Loucy (cell line): ENCODE measurements at regions not wholly inside any gene's neighbourhood (a gene's known extent, or its start where the extent isn't known, plus 50 kb on each side); places are given as distances from the start of the nearest gene placed in this dataset.

Experiments
- H2AFZ ChIP-seq: fragments of 200-600 bp; sonication (generic); 2 replicates; pipeline ENCODE4 v1.6.0; 2016; ENCODE audit warnings: antibody characterized with exemption, mild to moderate bottlenecking, low read length, moderate library complexity
- H3F3A ChIP-seq: fragments of 200-600 bp; 2 replicates; pipeline ENCODE4 v1.6.0; 2016; ENCODE audit warnings: antibody characterized with exemption, low read depth, mild to moderate bottlenecking
- H3K27me3 ChIP-seq: fragments of 200-600 bp; sonication (generic); 2 replicates; pipeline ENCODE4 v1.6.1; 2014; ENCODE audit warnings: low read length, mild to moderate bottlenecking; ENCODE audit not compliant: insufficient read depth, poor library complexity, severe bottlenecking
- H3K36me3 ChIP-seq: fragments of 200-600 bp; sonication (generic); 2 replicates; pipeline ENCODE4 v1.6.1; 2016; ENCODE audit warnings: low read length; ENCODE audit not compliant: insufficient read depth
- H3K4me1 ChIP-seq: fragments of 200-600 bp; sonication (generic); 2 replicates; pipeline ENCODE4 v1.5.1; 2014; ENCODE audit warnings: low read length, mild to moderate bottlenecking; ENCODE audit not compliant: insufficient read depth, poor library complexity, severe bottlenecking
- H3K4me2 ChIP-seq: fragments of 200-600 bp; sonication (generic); 2 replicates; pipeline ENCODE4 v1.6.0; 2014; ENCODE audit warnings: antibody characterized with exemption, low read length, low read depth, mild to moderate bottlenecking; ENCODE audit not compliant: poor library complexity, severe bottlenecking
- H3K4me3 ChIP-seq: fragments of 200-600 bp; sonication (generic); 2 replicates; pipeline ENCODE4 v1.5.1; 2014; ENCODE audit warnings: low read length, mild to moderate bottlenecking, mixed read lengths; ENCODE audit not compliant: poor library complexity, severe bottlenecking
- H3K79me2 ChIP-seq: fragments of 200-600 bp; sonication (generic); 2 replicates; pipeline ENCODE4 v1.6.1; 2014; ENCODE audit warnings: low read length; ENCODE audit not compliant: insufficient read depth
- H3K9ac ChIP-seq: fragments of 200-600 bp; sonication (generic); 2 replicates; pipeline ENCODE4 v1.6.0; 2014; ENCODE audit warnings: mild to moderate bottlenecking, low read depth, low read length, moderate library complexity; ENCODE audit not compliant: poor library complexity, severe bottlenecking
- H3K9me2 ChIP-seq: fragments of 200-600 bp; sonication (generic); replicated peaks from 2 replicates; pipeline ENCODE4 v1.6.1; 2016; ENCODE audit warnings: low read depth, low read length, mixed read lengths
- H3K9me3 ChIP-seq: fragments of 200-600 bp; sonication (generic); 2 replicates; pipeline ENCODE4 v1.6.1; 2014; ENCODE audit warnings: mild to moderate bottlenecking, antibody characterized with exemption, low read length, low read depth; ENCODE audit not compliant: insufficient read depth
- H4K20me1 ChIP-seq: fragments of 200-600 bp; sonication (generic); 2 replicates; pipeline ENCODE4 v1.6.0; 2014; ENCODE audit warnings: antibody characterized with exemption, low read length, mild to moderate bottlenecking; ENCODE audit not compliant: insufficient read depth, poor library complexity, severe bottlenecking
- EZH2phosphoT487 ChIP-seq: fragments of 200-600 bp; IDR thresholded peaks from 2 replicates; pipeline ENCODE4 v1.6.1; 2018; ENCODE audit warnings: antibody characterized with exemption, mild to moderate bottlenecking, moderate library complexity, borderline replicate concordance
- TF ChIP-seq, protein P1 (sequence below): fragments of 200-600 bp; sonication (generic); conservative IDR thresholded peaks from 2 replicates; pipeline ENCODE4 v1.5.1; 2014; ENCODE audit warnings: mild to moderate bottlenecking, antibody characterized with exemption, low read length

DNA sequence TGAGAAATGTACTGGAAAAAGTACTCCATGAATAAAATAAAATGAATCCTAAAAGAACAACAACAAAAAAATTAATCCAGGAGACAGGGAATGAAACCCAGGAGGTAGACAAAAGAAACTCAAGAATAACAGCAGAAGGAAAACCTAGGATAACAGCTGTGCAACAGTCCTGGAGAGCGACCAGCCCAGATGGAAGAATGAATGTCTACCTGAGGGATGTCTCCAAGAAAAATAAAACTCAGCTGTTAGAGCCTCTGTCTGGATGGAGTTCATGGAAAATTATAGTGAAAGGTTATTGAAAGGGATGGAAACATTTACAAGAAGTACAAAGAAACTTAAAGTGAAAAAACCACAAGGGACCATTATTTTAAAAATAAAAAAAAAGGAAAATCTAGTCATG lies 135.8 kb upstream of the CA10 start:
- Histone ChIP-seq H3K79me2 (no peaks in the 10 kb centered on the region), H3K36me3 (no peaks in the 10 kb centered on the region), H3K9me2 (no peaks in the 10 kb centered on the region), H3K4me3 (no peak overlapping the region), H3K9me3 (no peaks in the 10 kb centered on the region), H3K9ac (no peak overlapping the region), H3K4me2 (no peak overlapping the region), H4K20me1 (no peaks in the 10 kb centered on the region), H3K4me1 (no peaks in the 10 kb centered on the region), H3K27me3 (no peaks in the 10 kb centered on the region), H3F3A (no peaks in the 10 kb centered on the region), H2AFZ (no peak overlapping the region)
- no peak for TF ChIP-seq EZH2phosphoT487
- TF ChIP-seq, protein P1, sequence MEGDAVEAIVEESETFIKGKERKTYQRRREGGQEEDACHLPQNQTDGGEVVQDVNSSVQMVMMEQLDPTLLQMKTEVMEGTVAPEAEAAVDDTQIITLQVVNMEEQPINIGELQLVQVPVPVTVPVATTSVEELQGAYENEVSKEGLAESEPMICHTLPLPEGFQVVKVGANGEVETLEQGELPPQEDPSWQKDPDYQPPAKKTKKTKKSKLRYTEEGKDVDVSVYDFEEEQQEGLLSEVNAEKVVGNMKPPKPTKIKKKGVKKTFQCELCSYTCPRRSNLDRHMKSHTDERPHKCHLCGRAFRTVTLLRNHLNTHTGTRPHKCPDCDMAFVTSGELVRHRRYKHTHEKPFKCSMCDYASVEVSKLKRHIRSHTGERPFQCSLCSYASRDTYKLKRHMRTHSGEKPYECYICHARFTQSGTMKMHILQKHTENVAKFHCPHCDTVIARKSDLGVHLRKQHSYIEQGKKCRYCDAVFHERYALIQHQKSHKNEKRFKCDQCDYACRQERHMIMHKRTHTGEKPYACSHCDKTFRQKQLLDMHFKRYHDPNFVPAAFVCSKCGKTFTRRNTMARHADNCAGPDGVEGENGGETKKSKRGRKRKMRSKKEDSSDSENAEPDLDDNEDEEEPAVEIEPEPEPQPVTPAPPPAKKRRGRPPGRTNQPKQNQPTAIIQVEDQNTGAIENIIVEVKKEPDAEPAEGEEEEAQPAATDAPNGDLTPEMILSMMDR = no peak

DNA sequence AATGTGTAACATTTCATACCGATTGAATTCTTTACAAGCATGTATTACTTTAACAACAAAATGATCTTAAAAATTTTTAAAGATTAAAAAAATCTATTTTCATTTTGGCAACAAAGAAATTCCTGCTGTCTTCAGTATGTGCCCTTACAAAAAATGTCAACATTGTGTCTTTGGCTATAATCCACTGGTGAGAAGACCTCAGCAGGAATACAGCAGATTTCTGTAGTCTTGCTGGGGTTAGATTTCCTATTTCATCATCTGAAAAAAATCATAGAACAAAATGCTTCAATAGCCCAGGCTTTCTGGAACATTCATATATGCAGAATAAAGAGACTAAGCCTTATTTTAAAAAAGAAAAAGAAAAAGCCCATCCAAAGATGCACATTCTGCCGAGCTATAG lies 129.1 kb upstream of the CA10 start:
- no peaks in the 10 kb centered on the region for H3K27me3 ChIP-seq
- H3K79me2 ChIP-seq = no peaks in the 10 kb centered on the region
- no peak overlapping the region for H3K4me3 ChIP-seq
- no peaks in the 10 kb centered on the region for H3F3A ChIP-seq
- H3K36me3 ChIP-seq = no peaks in the 10 kb centered on the region
- no peak overlapping the region for H2AFZ ChIP-seq
- H3K4me1 ChIP-seq = no peaks in the 10 kb centered on the region
- TF ChIP-seq, protein P1 = no peak
- TF ChIP-seq EZH2phosphoT487 = no peak
- no peaks in the 10 kb centered on the region for H4K20me1 ChIP-seq
- H3K9me2 ChIP-seq = no peaks in the 10 kb centered on the region
- H3K9me3 ChIP-seq = no peaks in the 10 kb centered on the region
- H3K4me2 ChIP-seq = no peak overlapping the region
- no peak overlapping the region for H3K9ac ChIP-seq

GRCh38 chr17:52283872-52284271 lies 125.4 kb upstream of the CA10 start:
- TF ChIP-seq, protein P1 = no peak
- TF ChIP-seq EZH2phosphoT487 = no peak
- H3F3A ChIP-seq = no peaks in the 10 kb centered on the region

More at GRCh38 chr17:52283872-52284271, 125.4 kb upstream of the CA10 start:
- Histone ChIP-seq H3K27me3 (no peaks in the 10 kb centered on the region), H3K4me1 (no peaks in the 10 kb centered on the region), H3K9me2 (no peaks in the 10 kb centered on the region), H3K9me3 (no peaks in the 10 kb centered on the region), H3K36me3 (no peaks in the 10 kb centered on the region), H2AFZ (no peak overlapping the region), H3K9ac (no peak overlapping the region), H3K79me2 (no peaks in the 10 kb centered on the region), H4K20me1 (no peaks in the 10 kb centered on the region), H3K4me2 (no peak overlapping the region), H3K4me3 (no peak overlapping the region)
